Cardiac muscle cell (in vitro differentiated cells and primary cell): ENCODE measurements at regions not wholly inside any gene's neighbourhood (a gene's known extent, or its start where the extent isn't known, plus 50 kb on each side); places are given as distances from the start of the nearest gene placed in this dataset.

Source experiments
- DNase-seq, 2 donors: peaks; one replicate each; pipeline versions ENCODE4 v3.0.0 to v3.0.0-alpha.2; 2010 to 2017; ENCODE audit warnings: low read depth in 1 of 2, low spot score in 1 of 2
- H3K27ac ChIP-seq: fragments of 200-600 bp; sonication (generic); 2 replicates; pipeline ENCODE4 v1.5.1; 2016
- H3K27me3 ChIP-seq: fragments of 200-600 bp; sonication (generic); 2 replicates; pipeline ENCODE4 v1.6.0; 2016; ENCODE audit warnings: control low read depth
- H3K36me3 ChIP-seq: fragments of 200-600 bp; sonication (generic); 2 replicates; pipeline ENCODE4 v1.5.1; 2016; ENCODE audit warnings: control low read depth
- H3K4me1 ChIP-seq: fragments of 200-600 bp; sonication (generic); 2 replicates; pipeline ENCODE4 v1.8.1; 2017; ENCODE audit warnings: low read depth, mild to moderate bottlenecking, mixed run types
- H3K4me3 ChIP-seq: fragments of 200-600 bp; sonication (generic); 2 replicates; pipeline ENCODE4 v1.5.1; 2016; ENCODE audit warnings: mild to moderate bottlenecking
- H3K9me3 ChIP-seq: fragments of 200-600 bp; sonication (generic); 2 replicates; pipeline ENCODE4 v1.5.1; 2017; ENCODE audit warnings: low read depth, mild to moderate bottlenecking, control low read depth
- TF ChIP-seq, protein P1 (sequence below): IDR thresholded peaks from 2 replicates; pipeline ENCODE4 v1.5.1; 2012; ENCODE audit warnings: low read depth, mild to moderate bottlenecking, low read length

- H3K36me3 ChIP-seq, result no peaks in the 10 kb centered on the region
- no peaks in the 10 kb centered on the region for H3K4me1 ChIP-seq
These were observed 148.1 kb downstream of the HERPUD2 start for GRCh38 chr7:35546691-35547429.

DNA sequence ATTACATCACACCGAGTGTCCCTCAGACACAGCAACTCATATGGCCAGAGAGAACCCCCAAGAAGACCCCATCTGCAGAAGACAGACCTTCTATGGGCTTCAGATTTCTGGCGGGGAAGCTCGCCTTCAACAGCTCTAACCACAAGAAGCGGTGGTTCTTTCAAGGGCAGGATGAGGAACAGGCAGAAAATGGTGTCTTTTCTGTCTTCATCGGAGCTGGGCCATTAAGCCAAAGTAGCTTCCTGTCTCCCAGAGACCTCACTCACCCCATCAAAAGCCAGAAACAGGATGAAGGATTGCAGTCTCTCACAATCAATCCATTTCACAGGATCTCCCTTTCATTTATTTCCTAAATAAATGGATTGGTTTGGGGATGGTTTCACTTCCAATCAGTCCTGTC lies 149.1 kb downstream of the HERPUD2 start:
- Histone ChIP-seq H3K4me1 (no peaks in the 10 kb centered on the region), H3K4me3 (no peak overlapping the region), H3K27ac (no peak overlapping the region), H3K9me3 (no peaks in the 10 kb centered on the region), H3K36me3 (no peaks in the 10 kb centered on the region), H3K27me3 (no peaks in the 10 kb centered on the region)
- no peak for DNase-seq
- TF ChIP-seq, protein P1, sequence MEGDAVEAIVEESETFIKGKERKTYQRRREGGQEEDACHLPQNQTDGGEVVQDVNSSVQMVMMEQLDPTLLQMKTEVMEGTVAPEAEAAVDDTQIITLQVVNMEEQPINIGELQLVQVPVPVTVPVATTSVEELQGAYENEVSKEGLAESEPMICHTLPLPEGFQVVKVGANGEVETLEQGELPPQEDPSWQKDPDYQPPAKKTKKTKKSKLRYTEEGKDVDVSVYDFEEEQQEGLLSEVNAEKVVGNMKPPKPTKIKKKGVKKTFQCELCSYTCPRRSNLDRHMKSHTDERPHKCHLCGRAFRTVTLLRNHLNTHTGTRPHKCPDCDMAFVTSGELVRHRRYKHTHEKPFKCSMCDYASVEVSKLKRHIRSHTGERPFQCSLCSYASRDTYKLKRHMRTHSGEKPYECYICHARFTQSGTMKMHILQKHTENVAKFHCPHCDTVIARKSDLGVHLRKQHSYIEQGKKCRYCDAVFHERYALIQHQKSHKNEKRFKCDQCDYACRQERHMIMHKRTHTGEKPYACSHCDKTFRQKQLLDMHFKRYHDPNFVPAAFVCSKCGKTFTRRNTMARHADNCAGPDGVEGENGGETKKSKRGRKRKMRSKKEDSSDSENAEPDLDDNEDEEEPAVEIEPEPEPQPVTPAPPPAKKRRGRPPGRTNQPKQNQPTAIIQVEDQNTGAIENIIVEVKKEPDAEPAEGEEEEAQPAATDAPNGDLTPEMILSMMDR, result no peak

More at GRCh38 chr7:35546691-35547429, 148.1 kb downstream of the HERPUD2 start:
- Histone ChIP-seq H3K9me3 (no peaks in the 10 kb centered on the region), H3K27me3 (no peaks in the 10 kb centered on the region), H3K4me3 (no peak overlapping the region), H3K27ac (no peak overlapping the region)
- DNase-seq, result no peak
- TF ChIP-seq, protein P1, result no peak

DNA sequence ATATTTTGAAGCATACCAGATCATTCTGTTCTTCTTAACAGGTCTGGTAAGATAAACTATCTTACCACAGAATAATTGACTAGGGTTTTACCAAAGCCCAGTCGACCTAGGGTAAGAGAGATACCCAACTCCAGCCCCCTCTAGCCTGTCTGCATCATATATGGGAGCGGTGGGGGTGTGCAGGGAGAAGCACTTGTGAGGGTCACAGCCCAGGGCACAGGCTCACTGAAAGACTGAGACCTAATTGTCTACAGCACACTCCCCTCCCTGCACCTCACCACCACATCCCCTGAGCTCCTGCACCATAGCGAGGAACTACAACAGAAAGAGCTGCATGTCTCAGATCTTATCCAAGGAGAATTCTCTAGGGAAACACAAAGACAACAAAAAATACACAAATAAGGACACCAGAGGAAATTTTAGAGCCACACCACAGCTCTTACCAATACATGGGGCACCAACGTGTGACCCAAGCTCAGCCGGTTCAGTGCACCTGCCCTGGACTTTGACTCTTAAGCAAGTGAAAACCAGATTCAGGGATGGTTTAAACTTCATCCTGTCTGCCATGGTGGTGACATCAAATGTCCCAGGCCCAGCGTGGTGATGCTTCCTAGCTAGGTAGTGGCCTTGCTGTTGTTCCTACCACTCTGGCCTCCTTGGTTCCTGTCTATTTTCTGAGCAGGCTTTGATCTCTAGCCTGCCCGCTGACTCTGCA lies 150.8 kb downstream of the HERPUD2 start:
- no peak overlapping the region for H3K27ac ChIP-seq
- no peaks in the 10 kb centered on the region for H3K9me3 ChIP-seq
- no peak overlapping the region for H3K4me3 ChIP-seq
- TF ChIP-seq, protein P1, result no peak
- H3K27me3 ChIP-seq, result no peaks in the 10 kb centered on the region
- DNase-seq, result no peak
- H3K36me3 ChIP-seq, result no peaks in the 10 kb centered on the region
- no peaks in the 10 kb centered on the region for H3K4me1 ChIP-seq

DNA sequence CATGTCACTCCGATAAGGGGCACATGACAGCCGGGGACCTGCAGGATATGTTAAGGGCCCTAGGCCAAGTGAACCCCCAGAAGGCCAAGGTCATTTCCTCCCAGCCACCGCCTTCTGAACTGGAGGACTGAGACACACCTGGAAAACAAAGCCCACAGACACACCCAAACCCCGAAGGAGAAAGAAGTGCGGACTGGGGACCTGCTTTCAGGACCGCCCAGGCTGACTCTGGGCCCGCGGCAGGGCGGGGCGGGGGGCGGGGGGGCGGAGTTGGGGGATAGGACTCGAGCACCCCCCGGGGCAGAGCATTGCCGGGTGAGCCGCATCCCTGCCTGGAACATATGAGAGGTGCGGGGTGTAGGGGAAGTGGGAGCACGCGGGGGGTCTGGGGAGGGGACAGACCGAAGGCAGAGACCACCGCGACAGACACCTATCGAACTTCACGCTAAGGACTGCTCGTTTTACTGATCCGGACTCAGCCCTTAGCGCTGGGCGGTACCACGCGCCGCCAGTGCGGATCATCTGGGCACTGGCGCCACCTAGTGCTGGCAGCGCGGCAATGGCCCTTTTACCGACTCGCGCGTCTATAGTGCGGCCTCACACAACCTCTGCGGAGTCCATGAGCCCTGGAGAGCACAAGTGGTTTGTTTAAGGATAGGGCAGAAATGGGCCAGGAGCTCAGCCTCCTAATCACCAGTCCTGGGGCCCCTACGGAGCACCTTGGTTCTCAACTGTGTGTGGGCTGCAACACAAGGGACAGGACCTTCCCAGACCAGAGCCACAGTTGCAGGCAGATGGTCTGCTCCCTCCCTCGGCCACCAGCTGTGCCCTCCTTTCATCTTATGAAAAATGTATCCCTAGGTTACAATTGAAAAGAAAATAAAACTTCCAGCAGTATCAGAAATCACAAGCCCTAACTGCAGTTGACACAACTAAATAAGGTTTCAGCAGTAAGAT lies 157.6 kb downstream of the HERPUD2 start:
- Histone ChIP-seq H3K4me1 (no peaks in the 10 kb centered on the region), H3K4me3 (peak overlapping the region; percentile 36), H3K36me3 (no peaks in the 10 kb centered on the region), H3K9me3 (no peaks in the 10 kb centered on the region), H3K27me3 (no peaks in the 10 kb centered on the region), H3K27ac (no peak overlapping the region)
- TF ChIP-seq, protein P1, result peak; percentile 92
- DNase-seq, result peak; percentile 82 to 88

DNA sequence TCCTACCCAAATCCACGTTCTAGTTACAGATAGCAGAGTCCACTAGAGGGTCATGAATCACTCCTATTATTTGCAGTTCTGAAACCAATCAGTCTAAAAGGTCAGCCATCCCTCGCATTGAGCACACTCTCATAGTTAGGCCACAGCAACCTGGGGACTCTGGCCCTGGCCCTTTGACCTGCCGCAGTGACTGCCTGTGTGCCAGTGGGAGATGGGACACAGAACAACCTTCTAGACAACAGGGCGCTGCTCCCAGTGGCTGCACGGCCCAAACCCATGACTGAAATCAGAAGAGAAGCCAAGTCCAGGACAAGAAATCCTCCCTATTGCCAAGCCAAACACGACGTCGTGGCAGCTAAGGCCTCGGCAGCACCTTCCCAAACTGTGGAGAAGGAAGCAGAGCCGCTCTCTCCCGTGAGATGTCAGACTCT lies 158.5 kb downstream of the HERPUD2 start:
- H3K9me3 ChIP-seq, result no peaks in the 10 kb centered on the region
- H3K4me1 ChIP-seq, result no peaks in the 10 kb centered on the region
- H3K27me3 ChIP-seq, result no peaks in the 10 kb centered on the region
- no peaks in the 10 kb centered on the region for H3K36me3 ChIP-seq
- no peak overlapping the region for H3K4me3 ChIP-seq
- DNase-seq, result no peak
- TF ChIP-seq, protein P1, result no peak
- no peak overlapping the region for H3K27ac ChIP-seq
